ENCODE measurements at regions not wholly inside any gene's neighbourhood (a gene's known extent, or its start where the extent isn't known, plus 50 kb on each side); places are given as distances from the start of the nearest gene placed in this dataset.
A peak's percentile ranks its signal among the peaks of the same experiment; 100 is the strongest.

DNA sequence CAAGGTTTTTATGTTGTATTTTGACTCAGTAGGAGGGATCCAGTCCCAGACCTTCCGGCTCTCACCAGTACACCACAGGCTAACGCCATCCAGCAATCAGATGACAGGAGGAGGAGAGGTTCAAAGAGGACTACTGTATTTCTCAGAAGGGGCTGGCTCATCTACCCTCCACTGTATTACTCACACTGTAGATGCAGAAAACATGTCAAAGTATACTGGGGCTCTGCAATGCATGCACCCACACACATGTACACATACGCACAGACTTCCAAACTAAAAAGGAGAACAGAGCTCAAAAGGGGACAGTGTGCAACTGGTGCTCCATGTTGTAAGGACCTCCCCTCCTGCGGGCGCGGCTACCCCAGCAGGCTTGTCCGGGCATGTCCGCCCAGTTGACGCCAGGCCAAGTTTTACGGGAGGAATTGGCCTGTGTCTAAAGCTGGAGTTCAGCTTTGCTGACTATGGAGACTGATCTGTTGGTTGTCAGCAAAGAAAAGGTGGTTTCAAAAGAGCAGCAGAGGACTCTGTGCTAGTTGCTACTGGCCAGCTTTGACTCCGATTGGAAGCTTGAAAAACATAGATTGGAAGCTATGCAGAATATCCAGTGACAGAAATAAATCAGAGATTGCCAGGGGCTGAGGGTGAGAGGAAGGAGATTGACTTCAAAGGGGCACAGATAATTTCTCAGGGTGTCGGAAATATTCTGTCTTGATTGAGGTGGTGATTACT is 314.2 kb downstream of the DLEU7 start:
- Histone ChIP-seq H3K4me1 (peaks cover 18 to 24% of the 10 kb centered on the region in 2 donors), H3K9me3 (no peaks in the 10 kb centered on the region), H3K27ac (peak overlapping the region; percentile 62 to 63), H3K27me3 (no peaks in the 10 kb centered on the region), H3K36me3 (no peaks in the 10 kb centered on the region), H3K4me3 (peak overlapping the region; percentile 24 to 48)
- peak in 1 of 2 donors; percentile 78 for DNase-seq (ENCODE audit: low spot score in 2 of 2)
- intact Hi-C loops (cut with DNase I) = loop anchor here (2.0 to 5.0 kb wide), 3 partner anchors 107 to 447 kb away; no protein-coding TSS in a partner anchor
- TF ChIP-seq, protein P1, sequence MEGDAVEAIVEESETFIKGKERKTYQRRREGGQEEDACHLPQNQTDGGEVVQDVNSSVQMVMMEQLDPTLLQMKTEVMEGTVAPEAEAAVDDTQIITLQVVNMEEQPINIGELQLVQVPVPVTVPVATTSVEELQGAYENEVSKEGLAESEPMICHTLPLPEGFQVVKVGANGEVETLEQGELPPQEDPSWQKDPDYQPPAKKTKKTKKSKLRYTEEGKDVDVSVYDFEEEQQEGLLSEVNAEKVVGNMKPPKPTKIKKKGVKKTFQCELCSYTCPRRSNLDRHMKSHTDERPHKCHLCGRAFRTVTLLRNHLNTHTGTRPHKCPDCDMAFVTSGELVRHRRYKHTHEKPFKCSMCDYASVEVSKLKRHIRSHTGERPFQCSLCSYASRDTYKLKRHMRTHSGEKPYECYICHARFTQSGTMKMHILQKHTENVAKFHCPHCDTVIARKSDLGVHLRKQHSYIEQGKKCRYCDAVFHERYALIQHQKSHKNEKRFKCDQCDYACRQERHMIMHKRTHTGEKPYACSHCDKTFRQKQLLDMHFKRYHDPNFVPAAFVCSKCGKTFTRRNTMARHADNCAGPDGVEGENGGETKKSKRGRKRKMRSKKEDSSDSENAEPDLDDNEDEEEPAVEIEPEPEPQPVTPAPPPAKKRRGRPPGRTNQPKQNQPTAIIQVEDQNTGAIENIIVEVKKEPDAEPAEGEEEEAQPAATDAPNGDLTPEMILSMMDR (IDR thresholded peaks at IDR 0.05) = no peak

DNA sequence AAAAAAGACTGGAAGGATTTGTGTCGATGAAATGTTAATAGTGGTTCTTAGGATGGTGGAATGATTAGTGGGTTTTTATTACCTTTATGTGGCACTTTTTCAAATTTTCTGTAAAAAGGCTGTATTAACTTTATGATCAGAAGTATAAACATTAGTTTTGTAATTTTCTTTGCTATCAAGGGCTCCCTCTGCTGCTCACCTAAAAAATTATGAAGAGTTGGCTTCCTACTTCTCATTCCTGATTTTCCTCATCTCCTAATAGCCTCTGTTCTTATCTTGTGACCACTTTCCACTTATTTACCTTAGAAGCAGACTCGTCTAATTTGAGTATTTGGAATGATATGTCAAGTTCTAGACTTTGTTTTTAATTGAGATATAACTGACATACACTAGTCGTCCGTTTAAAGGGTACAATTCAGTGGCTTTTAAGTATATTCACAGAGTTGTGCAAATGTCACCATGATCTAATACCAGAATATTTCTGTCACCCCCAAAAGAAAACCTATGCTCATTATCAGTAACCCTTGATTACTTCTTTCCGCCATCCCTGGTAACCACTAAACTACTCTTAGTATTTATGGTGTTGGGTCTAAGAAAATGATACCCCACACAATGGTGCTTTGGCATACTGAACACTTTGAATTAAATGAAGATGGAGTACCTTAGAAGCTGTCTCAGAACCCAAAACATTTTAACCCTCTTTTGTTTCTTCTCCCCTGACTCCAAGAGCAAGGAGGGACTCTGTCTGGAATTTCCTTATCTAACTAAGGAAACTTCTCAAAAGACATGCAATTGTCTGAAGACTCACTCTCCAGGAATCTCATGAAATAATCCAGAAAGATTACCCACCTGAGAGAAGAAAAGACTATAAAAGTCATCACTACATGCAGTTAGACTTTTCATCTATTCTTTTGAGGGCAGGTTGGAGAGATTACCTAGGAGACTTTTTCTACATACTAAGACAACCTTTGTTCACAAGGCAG is 311.3 kb downstream of the DLEU7 start:
- Histone ChIP-seq H3K36me3 (no peaks in the 10 kb centered on the region), H3K27ac (no peak overlapping the region), H3K4me1 (peaks cover 16 to 18% of the 10 kb centered on the region in 2 donors), H3K9me3 (peaks cover 8 to 12% of the 10 kb centered on the region in 2 donors), H3K27me3 (no peaks in the 10 kb centered on the region), H3K4me3 (no peak overlapping the region)
- TF ChIP-seq, protein P1 (IDR thresholded peaks at IDR 0.05) = peak; percentile 46 to 58 (median 48)
- intact Hi-C loops (cut with DNase I) = loop anchor here (5.0 kb wide), 4 partner anchors 270 to 555 kb away; partner anchors contain the start of gene TRIM13
- no peak for DNase-seq (ENCODE audit: low spot score in 2 of 2)

DNA sequence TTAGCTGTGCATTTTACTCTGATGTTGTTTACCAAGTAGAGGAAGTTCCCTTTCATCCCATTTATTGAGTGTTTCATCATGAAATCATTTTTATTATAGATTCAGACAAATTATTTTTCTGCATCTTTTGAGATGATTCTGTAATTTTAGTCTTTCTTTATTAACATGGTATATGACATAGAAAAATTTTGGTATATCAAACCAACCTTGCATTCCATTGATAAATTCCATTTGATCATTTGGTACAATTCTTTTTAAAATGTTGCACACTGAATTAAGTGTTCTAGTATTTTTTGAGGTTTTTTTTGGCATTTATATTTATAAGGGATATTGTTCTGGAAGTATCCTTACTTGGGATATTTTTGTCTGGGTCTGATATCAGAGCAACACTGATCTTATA is 308.4 kb downstream of the DLEU7 start:
- intact Hi-C loops (cut with DNase I) = no loop called here
- DNase-seq (ENCODE audit: low spot score in 2 of 2) = no peak
- peaks cover 8 to 18% of the 10 kb centered on the region in 2 donors for H3K9me3 ChIP-seq
- no peaks in the 10 kb centered on the region for H3K36me3 ChIP-seq
- TF ChIP-seq, protein P1 (IDR thresholded peaks at IDR 0.05) = no peak
- H3K4me1 ChIP-seq = peaks cover under 1 to 3% of the 10 kb centered on the region in 2 donors
- no peak overlapping the region for H3K27ac ChIP-seq
- no peaks in the 10 kb centered on the region for H3K27me3 ChIP-seq
- no peak overlapping the region for H3K4me3 ChIP-seq

DNA sequence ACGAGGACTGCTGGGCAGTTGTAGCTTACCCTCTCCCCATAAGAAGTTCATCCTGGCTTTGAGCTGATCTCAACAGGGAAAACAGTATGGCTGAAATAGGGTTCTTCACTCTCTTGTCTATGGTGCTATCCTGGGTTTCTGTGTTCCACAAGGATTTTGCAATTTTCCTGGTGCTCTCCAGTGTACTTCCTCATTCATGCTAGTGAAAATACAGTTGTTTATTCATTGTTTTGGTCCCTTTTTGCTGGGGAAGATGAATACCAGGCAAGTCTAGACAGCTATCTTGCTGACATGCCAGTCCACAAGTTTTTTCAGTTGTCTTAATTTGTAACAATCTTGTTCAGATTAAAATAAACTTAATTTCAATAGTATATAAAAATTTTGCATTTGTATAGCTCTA is 306.5 kb downstream of the DLEU7 start:
- TF ChIP-seq, protein P1 (IDR thresholded peaks at IDR 0.05) = no peak
- Histone ChIP-seq H3K4me1 (no peaks in the 10 kb centered on the region), H3K9me3 (peaks cover 8 to 18% of the 10 kb centered on the region in 2 donors), H3K4me3 (no peak overlapping the region), H3K36me3 (no peaks in the 10 kb centered on the region), H3K27ac (no peak overlapping the region), H3K27me3 (no peaks in the 10 kb centered on the region)
- DNase-seq (ENCODE audit: low spot score in 2 of 2) = no peak
- intact Hi-C loops (cut with DNase I) = no loop called here

DNA sequence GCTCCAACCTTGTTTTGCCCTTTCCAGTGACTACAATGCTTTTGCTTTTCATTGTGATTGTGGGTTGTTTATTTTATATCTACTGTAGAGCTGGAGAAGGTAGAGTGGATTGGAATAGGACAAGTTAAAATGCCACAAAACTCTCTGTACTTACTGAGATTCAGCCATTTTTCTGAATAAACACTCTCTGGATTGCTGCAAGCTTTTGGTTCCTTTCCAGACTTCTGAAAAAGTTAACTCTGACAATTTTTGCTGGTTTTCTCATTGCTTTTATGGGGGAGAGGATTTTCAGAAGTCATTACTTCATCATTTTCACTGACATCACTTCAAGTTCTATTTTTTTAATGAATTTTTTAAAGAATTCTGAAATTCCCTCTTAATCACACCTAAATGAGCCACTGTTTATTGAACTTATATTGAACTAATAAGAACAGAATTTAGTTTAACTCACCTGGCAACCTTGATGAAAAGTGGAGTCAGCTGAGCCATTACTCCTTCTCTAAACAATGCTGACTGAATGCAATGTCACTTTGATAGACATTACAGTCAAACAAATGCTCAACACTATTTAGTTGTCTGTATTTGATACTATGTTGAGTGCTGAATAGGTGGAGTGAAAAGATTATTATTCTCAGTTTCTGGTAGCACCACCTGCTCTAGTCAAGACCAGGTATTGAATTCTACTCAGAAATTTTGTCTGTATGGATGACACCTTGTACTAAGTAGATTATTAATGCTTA is 303.5 kb downstream of the DLEU7 start:
- no peak overlapping the region for H3K27ac ChIP-seq
- no peaks in the 10 kb centered on the region for H3K36me3 ChIP-seq
- peaks cover 8 to 14% of the 10 kb centered on the region in 2 donors for H3K9me3 ChIP-seq
- TF ChIP-seq, protein P1 (IDR thresholded peaks at IDR 0.05) = no peak
- intact Hi-C loops (cut with DNase I) = no loop called here
- H3K4me1 ChIP-seq = peaks cover 0 to 7% of the 10 kb centered on the region in 2 donors
- no peak for DNase-seq (ENCODE audit: low spot score in 2 of 2)
- H3K27me3 ChIP-seq = no peaks in the 10 kb centered on the region
- no peak overlapping the region for H3K4me3 ChIP-seq
